SK-N-MC (cell line): ENCODE measurements at regions not wholly inside any gene's neighbourhood (a gene's known extent, or its start where the extent isn't known, plus 50 kb on each side); places are given as distances from the start of the nearest gene placed in this dataset.

Experiments used
- EZH2 ChIP-seq: fragments of 200-600 bp; sonication (generic); IDR thresholded peaks from one replicate; pipeline ENCODE4 v1.6.1; 2017; ENCODE audit warnings: antibody characterized with exemption
- POLR2AphosphoS5 ChIP-seq: IDR thresholded peaks from 2 replicates; pipeline ENCODE4 v1.6.1; 2012; ENCODE audit warnings: mild to moderate bottlenecking, low read depth, low read length, borderline replicate concordance

DNA sequence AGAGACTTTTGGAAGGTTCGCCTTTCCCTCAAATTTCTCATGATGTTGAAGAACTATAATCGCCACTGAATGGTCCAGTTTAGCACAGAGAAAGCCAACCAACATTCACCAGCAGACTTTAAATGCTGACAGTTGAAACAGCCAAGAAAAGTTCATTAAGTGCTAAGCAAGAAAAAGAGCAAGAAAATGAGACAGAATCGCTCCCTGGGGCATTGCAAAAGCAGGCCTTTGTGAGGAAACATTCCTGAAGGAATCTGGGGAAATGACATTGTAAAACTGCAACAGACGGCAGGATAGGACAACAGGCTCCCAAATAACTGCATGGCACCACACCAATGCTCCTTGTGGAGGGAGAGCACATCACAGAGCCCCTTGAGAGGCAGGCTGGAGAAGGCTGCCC is 269.3 kb upstream of the ID2 start:
- TF ChIP-seq EZH2, result no peak
- no peak for TF ChIP-seq POLR2AphosphoS5
